Forelimb muscle (tissue), 1 donor: ENCODE measurements at regions not wholly inside any gene's neighbourhood (a gene's known extent, or its start where the extent isn't known, plus 50 kb on each side); places are given as distances from the start of the nearest gene placed in this dataset.

ENCODE experiments used
- DNase-seq: peaks from one replicate; pipeline ENCODE4 v3.0.0-alpha.2; 2013; ENCODE audit warnings: low read depth

GRCh38 chr2:14255135-14255820 is 377.2 kb upstream of the LRATD1 start:
- no peak for DNase-seq

GRCh38 chr2:14256890-14257289 is 375.6 kb upstream of the LRATD1 start:
- no peak for DNase-seq

GRCh38 chr2:14257801-14258507 is 374.6 kb upstream of the LRATD1 start:
- DNase-seq: no peak

GRCh38 chr2:14261771-14262170 is 370.7 kb upstream of the LRATD1 start:
- no peak for DNase-seq

- no peak for DNase-seq
Observed at GRCh38 chr2:14263053-14263452, 369.5 kb upstream of the LRATD1 start.

- no peak for DNase-seq
Observed at GRCh38 chr2:14270036-14270582, 362.4 kb upstream of the LRATD1 start.

- DNase-seq: no peak
Observed at GRCh38 chr2:14272396-14273075, 360.0 kb upstream of the LRATD1 start.

- no peak for DNase-seq
Observed at GRCh38 chr2:14273650-14274049, 358.9 kb upstream of the LRATD1 start.

- DNase-seq: no peak
Observed at GRCh38 chr2:14284244-14284643, 348.3 kb upstream of the LRATD1 start.

GRCh38 chr2:14285812-14286211 is 346.7 kb upstream of the LRATD1 start:
- no peak for DNase-seq

- DNase-seq: no peak
Observed at GRCh38 chr2:14288016-14288415, 344.5 kb upstream of the LRATD1 start.

- DNase-seq: no peak
Observed at GRCh38 chr2:14292964-14293363, 339.6 kb upstream of the LRATD1 start.

GRCh38 chr2:14297340-14297739 is 335.2 kb upstream of the LRATD1 start:
- DNase-seq: no peak

- no peak for DNase-seq
Observed at GRCh38 chr2:14297906-14298305, 334.6 kb upstream of the LRATD1 start.

GRCh38 chr2:14301331-14301730 is 331.2 kb upstream of the LRATD1 start:
- no peak for DNase-seq

- DNase-seq: no peak
Observed at GRCh38 chr2:14303366-14304115, 329.0 kb upstream of the LRATD1 start.

- DNase-seq: no peak
Observed at GRCh38 chr2:14304326-14304725, 328.2 kb upstream of the LRATD1 start.

GRCh38 chr2:14306268-14306861 is 326.2 kb upstream of the LRATD1 start:
- DNase-seq: no peak

GRCh38 chr2:14313341-14313740 is 319.2 kb upstream of the LRATD1 start:
- DNase-seq: no peak

GRCh38 chr2:14316594-14316993 is 315.9 kb upstream of the LRATD1 start:
- DNase-seq: no peak

- DNase-seq: no peak
Observed at GRCh38 chr2:14321357-14321756, 311.2 kb upstream of the LRATD1 start.

GRCh38 chr2:14322306-14322705 is 310.2 kb upstream of the LRATD1 start:
- DNase-seq: no peak
